ENCODE measurements at regions not wholly inside any gene's neighbourhood (a gene's known extent, or its start where the extent isn't known, plus 50 kb on each side); places are given as distances from the start of the nearest gene placed in this dataset.

DNA sequence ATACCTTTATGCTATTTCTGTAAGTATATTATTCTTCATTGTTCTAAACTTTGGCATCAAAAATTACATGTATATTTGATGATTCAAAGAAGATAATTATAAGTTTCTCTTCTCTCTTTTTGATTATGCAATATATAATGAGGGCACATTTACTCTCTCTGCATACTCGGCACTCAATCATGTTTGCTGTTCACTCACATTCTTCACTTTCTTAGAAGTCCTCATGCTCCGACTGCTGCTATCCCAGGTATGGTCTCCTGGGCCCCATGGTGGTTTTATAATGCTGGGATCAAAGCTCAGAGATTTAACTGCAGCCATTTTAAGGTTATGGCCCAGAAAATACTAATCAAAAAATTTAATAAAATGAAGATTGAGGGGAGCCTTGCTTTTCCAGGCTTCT lies 529.7 kb upstream of the IL12A start:
- TF ChIP-seq, protein P1, sequence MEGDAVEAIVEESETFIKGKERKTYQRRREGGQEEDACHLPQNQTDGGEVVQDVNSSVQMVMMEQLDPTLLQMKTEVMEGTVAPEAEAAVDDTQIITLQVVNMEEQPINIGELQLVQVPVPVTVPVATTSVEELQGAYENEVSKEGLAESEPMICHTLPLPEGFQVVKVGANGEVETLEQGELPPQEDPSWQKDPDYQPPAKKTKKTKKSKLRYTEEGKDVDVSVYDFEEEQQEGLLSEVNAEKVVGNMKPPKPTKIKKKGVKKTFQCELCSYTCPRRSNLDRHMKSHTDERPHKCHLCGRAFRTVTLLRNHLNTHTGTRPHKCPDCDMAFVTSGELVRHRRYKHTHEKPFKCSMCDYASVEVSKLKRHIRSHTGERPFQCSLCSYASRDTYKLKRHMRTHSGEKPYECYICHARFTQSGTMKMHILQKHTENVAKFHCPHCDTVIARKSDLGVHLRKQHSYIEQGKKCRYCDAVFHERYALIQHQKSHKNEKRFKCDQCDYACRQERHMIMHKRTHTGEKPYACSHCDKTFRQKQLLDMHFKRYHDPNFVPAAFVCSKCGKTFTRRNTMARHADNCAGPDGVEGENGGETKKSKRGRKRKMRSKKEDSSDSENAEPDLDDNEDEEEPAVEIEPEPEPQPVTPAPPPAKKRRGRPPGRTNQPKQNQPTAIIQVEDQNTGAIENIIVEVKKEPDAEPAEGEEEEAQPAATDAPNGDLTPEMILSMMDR (IDR thresholded peaks at IDR 0.05), result no peak
- TF ChIP-seq POLR2A (IDR thresholded peaks at IDR 0.05), result no peak
